GM19395 (cell line): ENCODE measurements at regions not wholly inside any gene's neighbourhood (a gene's known extent, or its start where the extent isn't known, plus 50 kb on each side); places are given as distances from the start of the nearest gene placed in this dataset.
A peak's percentile ranks its signal among the peaks of the same experiment; 100 is the strongest.

Experiments
- ATAC-seq: cut with Tn5 transposase; IDR thresholded peaks from one replicate; pipeline ENCODE4 v1.9.1; 2021; ENCODE audit warnings: mild to moderate bottlenecking, moderate library complexity; ENCODE audit not compliant: unreplicated experiment

- no peak for ATAC-seq
These were observed 86.3 kb downstream of the KCNRG start for GRCh38 chr13:50101590-50101989.

GRCh38 chr13:50104493-50104892, 89.2 kb downstream of the KCNRG start:
- ATAC-seq = no peak

- ATAC-seq = peak; percentile 88
These were observed 91.3 kb downstream of the KCNRG start for GRCh38 chr13:50106559-50106958.

DNA sequence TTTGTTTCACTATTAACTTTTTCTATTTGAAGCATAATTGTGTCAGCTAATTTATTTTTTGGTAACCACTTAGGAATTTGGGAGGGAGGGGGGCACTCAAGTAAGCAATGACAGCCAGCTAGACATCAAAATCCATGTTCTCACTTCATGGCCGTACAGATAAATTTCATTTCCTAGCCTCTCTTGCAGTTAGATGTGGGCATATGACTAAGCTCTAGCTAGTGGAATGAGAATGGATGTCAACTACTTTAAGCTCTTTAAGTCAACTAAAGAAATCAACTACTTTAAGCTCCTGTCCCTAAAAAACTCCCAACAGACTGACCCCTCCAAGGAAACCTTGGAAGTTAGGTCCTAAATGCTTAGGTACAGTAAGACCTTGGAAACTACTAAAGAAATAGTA, 92.0 kb downstream of the KCNRG start:
- no peak for ATAC-seq

DNA sequence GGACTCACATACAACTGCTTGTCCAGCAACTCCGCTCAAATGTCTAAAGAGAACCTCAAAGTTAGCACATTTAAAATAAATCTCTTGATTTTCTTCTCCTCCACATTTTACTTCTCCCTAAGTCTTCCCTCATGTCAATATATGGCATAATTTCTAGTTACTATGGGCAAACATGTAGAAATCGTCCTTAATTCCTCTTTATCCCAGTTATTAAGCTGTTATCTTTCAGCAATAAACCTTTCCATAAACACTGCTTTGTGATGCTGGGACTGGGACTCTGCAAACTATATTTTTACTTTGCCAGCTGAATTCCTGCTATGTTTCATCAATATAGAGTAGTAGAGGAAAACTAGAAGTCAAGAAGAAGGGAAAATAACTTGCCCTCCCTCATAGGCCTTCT, 99.7 kb downstream of the KCNRG start:
- no peak for ATAC-seq

DNA sequence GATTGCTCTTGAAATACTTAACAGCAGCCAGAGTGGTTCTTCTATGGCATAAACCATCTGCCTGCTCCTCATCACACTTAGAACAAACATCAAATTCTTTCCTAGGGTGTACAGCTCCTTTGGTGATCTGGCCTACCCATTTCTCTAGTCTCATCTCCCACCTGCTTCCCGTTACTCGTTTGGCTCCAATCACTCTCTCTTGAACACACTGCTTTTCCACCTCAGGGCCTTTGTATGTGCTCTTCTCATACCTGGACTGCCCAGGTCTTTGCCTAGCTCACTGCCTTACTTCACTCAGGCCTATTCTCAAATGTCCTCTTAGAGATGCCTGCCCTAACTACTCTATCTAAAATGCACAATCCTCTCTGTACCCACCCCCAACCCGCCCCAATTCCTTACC, 100.5 kb downstream of the KCNRG start:
- no peak for ATAC-seq

DNA sequence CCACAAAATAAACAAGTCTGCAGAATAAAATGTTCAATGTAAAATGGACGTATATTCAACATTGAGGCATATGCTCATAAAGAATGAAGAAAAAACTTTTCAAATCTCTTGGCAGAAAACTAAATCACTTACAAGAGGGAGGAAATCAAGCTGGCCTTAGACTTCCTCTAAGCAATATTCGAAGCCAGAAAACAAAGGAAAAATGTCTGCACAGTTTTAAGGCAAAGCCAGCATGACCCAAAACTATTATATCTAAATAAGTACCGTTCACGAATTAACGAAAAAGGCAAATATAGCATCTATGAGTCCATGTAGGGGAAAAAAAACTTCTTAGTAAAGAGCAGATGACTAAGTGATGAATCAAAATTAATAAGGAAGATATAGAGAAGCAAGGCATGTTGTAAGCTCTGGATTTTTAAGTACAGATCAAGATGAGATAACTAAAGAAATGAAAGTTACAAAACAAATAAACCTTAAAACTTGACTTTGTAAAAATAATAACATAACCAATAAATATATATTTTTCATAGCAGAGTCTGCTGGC, 101.3 kb downstream of the KCNRG start:
- no peak for ATAC-seq

DNA sequence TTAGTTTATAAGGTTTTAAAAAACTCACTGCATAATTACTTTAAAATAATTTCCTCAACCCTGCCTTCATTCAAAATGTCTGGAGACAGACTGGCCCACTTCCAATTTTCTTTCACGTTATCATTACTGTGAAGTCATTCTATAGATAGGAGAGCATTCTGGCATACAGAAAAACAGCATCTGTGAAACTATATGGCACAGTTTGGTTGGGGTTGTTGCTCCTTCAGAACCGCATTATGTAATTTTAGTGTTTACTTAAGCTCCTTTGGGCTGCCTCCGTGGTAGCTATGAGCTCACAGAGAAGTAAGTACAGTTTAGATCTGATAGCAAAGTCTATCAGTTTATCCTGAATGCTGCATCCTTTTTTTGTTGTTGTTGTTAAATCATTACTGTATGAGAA, 104.3 kb downstream of the KCNRG start:
- no peak for ATAC-seq

DNA sequence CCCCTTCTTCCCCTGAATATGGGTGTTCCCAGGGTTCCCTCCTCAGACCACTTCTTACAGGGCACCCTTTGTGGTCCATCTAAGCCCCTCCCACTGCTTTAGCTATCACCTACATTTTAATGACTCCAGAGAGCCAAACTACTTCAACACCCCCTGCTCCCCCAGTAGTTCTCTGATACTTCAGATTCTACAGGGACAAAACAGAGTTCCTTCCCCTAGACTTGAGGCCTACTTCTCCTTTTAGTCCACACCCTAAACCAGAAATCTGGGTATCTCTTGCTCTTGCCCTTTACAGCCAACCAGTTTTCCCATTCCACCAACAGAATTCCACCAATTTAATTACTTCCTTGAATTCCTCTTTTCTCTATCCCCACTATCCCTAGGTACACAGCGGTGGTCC, 107.2 kb downstream of the KCNRG start:
- ATAC-seq = no peak

GRCh38 chr13:50123002-50123401, 107.8 kb downstream of the KCNRG start:
- no peak for ATAC-seq

GRCh38 chr13:50123515-50123861, 108.2 kb downstream of the KCNRG start:
- peak; percentile 4 for ATAC-seq

- ATAC-seq = peak; percentile 72
These were observed 108.8 kb downstream of the KCNRG start for GRCh38 chr13:50123862-50124535.

GRCh38 chr13:50124536-50125303, 109.5 kb downstream of the KCNRG start:
- ATAC-seq = peak; percentile 8

- ATAC-seq = peak; percentile 4
These were observed 110.0 kb downstream of the KCNRG start for GRCh38 chr13:50125304-50125553.

DNA sequence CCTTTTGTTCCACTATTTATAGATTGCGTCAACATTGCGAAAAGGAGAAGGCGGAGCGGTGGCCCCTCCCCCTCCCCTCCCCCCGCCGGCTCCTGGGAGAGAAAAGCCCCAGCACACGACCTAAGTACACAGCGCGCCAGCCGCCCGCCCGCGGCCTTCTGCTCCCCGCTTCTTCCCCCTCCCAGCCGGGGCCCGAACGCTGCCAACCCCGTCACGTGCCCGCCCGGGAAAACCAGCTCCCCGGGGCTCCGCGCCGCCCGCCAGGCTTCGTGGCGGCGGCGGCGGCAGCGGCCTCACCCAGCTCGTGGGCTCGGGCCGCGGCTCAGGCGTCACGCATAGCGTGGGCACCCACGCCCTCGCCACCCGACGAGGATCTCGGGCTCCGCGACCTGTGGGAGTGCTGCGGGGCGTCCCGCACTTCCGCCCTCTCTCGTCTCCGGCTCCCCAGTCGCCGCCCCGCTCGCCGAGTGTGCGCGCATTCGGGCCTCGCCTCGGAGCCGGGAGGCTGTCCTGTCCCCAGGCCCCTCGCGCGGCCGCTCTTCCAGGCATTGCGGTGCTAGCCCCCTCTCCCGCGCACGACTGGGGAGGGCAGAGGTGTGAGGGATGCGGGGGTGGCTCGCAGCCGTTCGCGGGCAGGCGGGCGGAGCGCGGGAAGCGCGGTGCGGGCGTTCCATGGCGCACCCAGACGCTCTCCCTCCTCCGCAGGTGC, 110.5 kb downstream of the KCNRG start:
- ATAC-seq = peak; percentile 2

- ATAC-seq = no peak
These were observed 111.2 kb downstream of the KCNRG start for GRCh38 chr13:50126263-50126992.

DNA sequence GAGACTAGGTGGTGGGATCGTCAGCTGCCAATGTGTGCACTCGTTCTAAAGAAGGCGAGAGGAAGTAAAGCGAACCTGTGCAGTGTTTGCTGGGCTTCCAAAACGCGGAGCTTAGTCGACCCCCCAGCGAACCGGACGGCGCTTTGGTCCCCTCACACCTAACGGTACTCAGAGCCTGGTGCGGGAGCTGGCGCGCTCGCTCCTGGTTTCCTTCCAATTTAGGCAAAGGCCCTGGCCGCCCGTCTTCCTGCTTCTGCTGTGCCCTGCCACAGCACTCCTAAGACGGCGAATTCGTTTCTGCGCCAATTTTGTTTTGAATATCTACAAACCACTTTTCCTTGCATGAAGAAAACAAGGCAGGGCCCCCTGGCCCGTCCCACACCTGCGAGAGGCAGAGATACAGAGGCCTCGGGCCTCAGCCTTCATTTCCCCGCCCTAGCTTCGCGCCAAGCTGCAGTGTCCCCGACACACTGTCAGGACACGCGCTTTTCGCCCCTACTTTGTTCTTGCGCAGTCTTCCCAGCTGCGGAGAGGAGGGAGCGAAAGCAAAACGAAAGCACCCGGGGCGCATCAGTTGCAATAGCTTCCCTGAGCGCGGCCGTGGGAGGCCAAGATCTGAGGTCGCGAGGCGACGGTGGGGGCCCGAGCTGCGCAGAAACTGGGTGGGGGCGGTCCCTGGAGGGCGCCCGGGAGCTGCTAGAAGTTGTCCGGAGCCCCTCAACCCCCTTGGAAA, 111.9 kb downstream of the KCNRG start:
- ATAC-seq = no peak

DNA sequence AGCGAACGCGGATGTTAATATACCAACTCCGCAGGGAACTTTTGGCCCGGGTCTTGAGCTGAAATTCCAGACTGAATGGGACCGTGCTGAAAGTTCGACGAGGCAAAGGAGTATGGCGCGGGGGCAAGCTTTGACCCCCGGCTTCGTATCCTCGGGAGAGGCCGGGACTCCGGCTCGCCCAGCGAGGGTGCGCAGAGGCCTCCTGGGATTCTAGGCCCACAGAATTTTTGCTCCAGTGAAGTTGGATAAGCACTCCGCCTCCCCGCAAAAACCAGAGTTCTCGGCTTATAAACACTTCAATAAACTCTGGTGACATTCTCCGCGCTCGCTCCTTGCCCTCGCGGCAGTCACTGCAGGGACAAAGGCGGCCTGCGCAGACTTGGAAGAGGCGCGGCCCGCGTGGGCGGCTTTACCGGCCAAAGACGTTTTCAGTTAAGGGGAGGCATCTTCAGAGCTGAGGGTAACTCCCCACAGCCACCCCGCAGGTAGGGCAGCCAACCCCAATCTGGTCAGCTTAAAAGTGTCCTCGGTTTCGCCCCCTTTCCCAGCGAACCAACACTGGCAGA, 112.6 kb downstream of the KCNRG start:
- ATAC-seq = no peak

- no peak for ATAC-seq
These were observed 113.2 kb downstream of the KCNRG start for GRCh38 chr13:50128428-50128931.

GRCh38 chr13:50129081-50129705, 113.9 kb downstream of the KCNRG start:
- no peak for ATAC-seq
